Spleen (tissue), 7 donors: ENCODE measurements at regions not wholly inside any gene's neighbourhood (a gene's known extent, or its start where the extent isn't known, plus 50 kb on each side); places are given as distances from the start of the nearest gene placed in this dataset.

Experiments used
- CTCF ChIP-seq, 11 experiments: fragments of 200-600 bp in 7 of 11; fragments of 450-650 bp in 4 of 11; sonication (generic) in 4 of 11; IDR thresholded peaks in 8 of 11; conservative IDR thresholded peaks in 3 of 11; 1 replicate in 7 of 11; 2 replicates in 4 of 11; pipeline versions ENCODE4 v1.4.0 to v1.8.0; 2016 to 2021; ENCODE audit warnings: antibody characterized with exemption in 11 of 11, inconsistent platforms in 4 of 11, mild to moderate bottlenecking in 1 of 11
- POLR2A ChIP-seq, 3 donors: fragments of 450-650 bp; IDR thresholded peaks; one replicate each; pipeline ENCODE4 v1.5.1; 2017; ENCODE audit warnings: antibody characterized with exemption in 3 of 3, mild to moderate bottlenecking in 1 of 3
- POLR2AphosphoS5 ChIP-seq, 3 donors: sonication (generic); formaldehyde crosslinking; IDR thresholded peaks; one replicate each; pipeline ENCODE4 v1.5.1; 2017; ENCODE audit warnings: antibody characterized with exemption in 3 of 3
- donor health status: DM: no; HTN: no; CAD: no; lungs with moderate emphysema.
- donor health status: DM: no; HTN: no; CAD: no.
- donor health status: DM: no; HTN: no; CAD: no.

- TF ChIP-seq POLR2AphosphoS5 (IDR thresholded peaks at IDR 0.05): no peak
- TF ChIP-seq CTCF (IDR thresholded peaks at IDR 0.05 in 8 of 11, conservative IDR thresholded peaks at IDR 0.05 in 3 of 11): no peak
- TF ChIP-seq POLR2A (IDR thresholded peaks at IDR 0.05): no peak
Measured at GRCh38 chr6:123733180-123733579, 70.5 kb upstream of the NKAIN2 start.
